NCI-H2171 treated with DMSO at 0.1 percent for 48 hours (cell line): ENCODE measurements at regions not wholly inside any gene's neighbourhood (a gene's known extent, or its start where the extent isn't known, plus 50 kb on each side); places are given as distances from the start of the nearest gene placed in this dataset.

Experiments used
- DNase-seq: peaks from one replicate; lab custom pipeline; 2025; lab: John Stamatoyannopoulos, UW

- no peak for DNase-seq
These were observed 2127.3 kb upstream of the WWC1 start for GRCh38 chr5:166163996-166164610.

GRCh38 chr5:166165596-166165995, 2125.8 kb upstream of the WWC1 start:
- no peak for DNase-seq

GRCh38 chr5:166166071-166166470, 2125.4 kb upstream of the WWC1 start:
- no peak for DNase-seq

GRCh38 chr5:166172597-166172996, 2118.8 kb upstream of the WWC1 start:
- DNase-seq: no peak

- no peak for DNase-seq
These were observed 2112.9 kb upstream of the WWC1 start for GRCh38 chr5:166178411-166179080.

- no peak for DNase-seq
These were observed 2106.3 kb upstream of the WWC1 start for GRCh38 chr5:166185185-166185584.

GRCh38 chr5:166188501-166189325, 2102.7 kb upstream of the WWC1 start:
- no peak for DNase-seq

GRCh38 chr5:166192696-166193095, 2098.7 kb upstream of the WWC1 start:
- no peak for DNase-seq

- no peak for DNase-seq
These were observed 2095.5 kb upstream of the WWC1 start for GRCh38 chr5:166195981-166196380.

GRCh38 chr5:166200532-166200931, 2090.9 kb upstream of the WWC1 start:
- no peak for DNase-seq

GRCh38 chr5:166211640-166212039, 2079.8 kb upstream of the WWC1 start:
- DNase-seq: no peak

- no peak for DNase-seq
These were observed 2055.1 kb upstream of the WWC1 start for GRCh38 chr5:166236327-166236726.

- DNase-seq: no peak
These were observed 2050.7 kb upstream of the WWC1 start for GRCh38 chr5:166240705-166241104.

GRCh38 chr5:166245556-166245955, 2045.9 kb upstream of the WWC1 start:
- no peak for DNase-seq

GRCh38 chr5:166251786-166252185, 2039.7 kb upstream of the WWC1 start:
- DNase-seq: no peak

GRCh38 chr5:166257661-166258060, 2033.8 kb upstream of the WWC1 start:
- DNase-seq: no peak

- no peak for DNase-seq
These were observed 2029.0 kb upstream of the WWC1 start for GRCh38 chr5:166262395-166262794.

GRCh38 chr5:166267907-166268306, 2023.5 kb upstream of the WWC1 start:
- no peak for DNase-seq

GRCh38 chr5:166270712-166271111, 2020.7 kb upstream of the WWC1 start:
- DNase-seq: no peak

GRCh38 chr5:166276006-166276405, 2015.4 kb upstream of the WWC1 start:
- no peak for DNase-seq

GRCh38 chr5:166279828-166280227, 2011.6 kb upstream of the WWC1 start:
- no peak for DNase-seq

GRCh38 chr5:166281433-166281832, 2010.0 kb upstream of the WWC1 start:
- no peak for DNase-seq

- no peak for DNase-seq
These were observed 2008.5 kb upstream of the WWC1 start for GRCh38 chr5:166282939-166283338.
